HG02870 (cell line): ENCODE measurements at regions not wholly inside any gene's neighbourhood (a gene's known extent, or its start where the extent isn't known, plus 50 kb on each side); places are given as distances from the start of the nearest gene placed in this dataset.

Experiments
- ATAC-seq: cut with Tn5 transposase; IDR thresholded peaks from one replicate; pipeline ENCODE4 v1.9.1; 2021; ENCODE audit warnings: mild to moderate bottlenecking, moderate library complexity; ENCODE audit not compliant: unreplicated experiment

DNA sequence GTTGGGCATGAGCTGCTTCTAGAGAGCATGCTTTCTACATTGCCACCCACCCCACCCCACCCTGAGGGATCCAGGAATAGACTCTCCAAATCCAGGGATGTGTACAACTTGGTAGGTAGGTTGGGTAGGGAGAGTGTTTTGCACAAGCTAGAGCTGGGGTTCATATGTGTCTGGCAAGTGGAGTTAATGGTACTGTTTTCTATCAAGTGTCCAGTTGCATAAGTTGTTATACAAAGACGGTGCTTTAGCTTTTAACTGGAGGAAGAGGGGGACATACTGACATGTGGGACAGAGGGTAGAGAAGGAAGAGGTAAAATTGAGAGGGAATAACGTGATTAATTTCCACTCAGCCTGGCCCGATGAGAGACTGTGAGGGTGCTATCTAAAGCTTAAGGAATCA, 51.0 kb upstream of the TNC start:
- no peak for ATAC-seq

- ATAC-seq: no peak
Observed at GRCh38 chr9:115170358-115171073, 52.6 kb upstream of the TNC start.

DNA sequence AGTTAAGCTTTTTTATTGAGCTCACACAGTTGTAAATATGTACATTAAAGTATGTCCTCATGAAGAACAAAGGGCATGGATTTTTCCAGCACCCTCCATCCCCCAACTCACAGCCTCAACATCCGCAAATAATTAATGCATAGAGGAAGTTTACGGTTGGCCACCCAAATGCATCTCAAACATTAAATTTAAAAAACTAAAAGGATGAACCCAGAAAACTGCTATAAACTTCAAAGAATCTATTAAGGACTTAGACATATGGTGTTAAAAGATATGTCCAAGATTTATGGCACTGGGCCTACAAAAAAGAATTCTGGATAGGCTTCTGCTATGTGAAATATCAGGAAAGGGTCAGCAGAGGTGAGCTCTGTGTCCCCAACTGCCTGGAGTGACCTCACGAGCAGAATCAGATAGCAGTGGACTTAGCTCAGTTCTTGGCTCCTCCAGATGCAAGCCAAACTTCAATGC, 54.0 kb upstream of the TNC start:
- ATAC-seq: no peak

- no peak for ATAC-seq
Observed at GRCh38 chr9:115182264-115182663, 64.3 kb upstream of the TNC start.

DNA sequence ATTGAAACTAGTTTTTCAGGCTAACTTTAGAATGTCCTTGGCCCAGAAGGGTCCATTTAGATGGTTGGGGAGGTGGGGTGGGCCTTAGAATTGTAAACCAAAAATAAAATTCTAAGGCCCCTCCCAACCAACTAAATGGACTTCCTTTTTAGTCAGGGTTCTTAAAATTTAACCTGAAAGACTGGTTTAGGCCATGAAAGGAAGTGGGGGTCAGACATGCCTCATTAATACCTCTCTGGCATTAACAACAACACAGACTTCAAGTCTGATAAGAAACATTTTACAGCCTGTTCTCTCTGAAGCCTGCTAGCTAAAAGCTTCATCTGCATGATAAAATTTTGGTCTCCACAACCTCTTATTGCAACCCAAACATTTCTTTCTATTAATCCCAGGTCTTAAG, 65.5 kb upstream of the TNC start:
- no peak for ATAC-seq

- no peak for ATAC-seq
Observed at GRCh38 chr9:115189686-115190085, 71.7 kb upstream of the TNC start.

- ATAC-seq: peak; percentile 46
Observed at GRCh38 chr9:115191667-115192066, 73.7 kb upstream of the TNC start.

DNA sequence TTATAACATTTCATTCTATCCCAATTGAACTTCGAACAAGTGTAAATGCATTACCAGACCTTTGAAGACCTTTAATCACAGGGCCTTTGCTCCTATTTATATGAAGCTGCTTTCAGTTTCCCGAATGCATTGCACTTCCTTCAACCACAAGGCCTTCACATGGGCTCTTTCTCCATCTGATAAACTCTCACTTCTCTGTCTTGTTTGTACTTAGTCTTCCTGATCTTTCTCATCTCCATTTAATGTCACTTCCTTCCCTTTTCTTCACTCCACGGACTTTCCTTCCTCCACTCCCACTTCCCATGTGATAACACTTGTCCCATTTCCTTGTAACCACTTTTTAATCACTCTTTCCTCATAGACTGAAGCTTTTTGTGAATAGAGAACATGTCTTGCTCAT, 74.3 kb upstream of the TNC start:
- ATAC-seq: peak; percentile 35

GRCh38 chr9:115192835-115193525, 75.0 kb upstream of the TNC start:
- peak; percentile 68 for ATAC-seq

- ATAC-seq: no peak
Observed at GRCh38 chr9:115193777-115194176, 75.8 kb upstream of the TNC start.

DNA sequence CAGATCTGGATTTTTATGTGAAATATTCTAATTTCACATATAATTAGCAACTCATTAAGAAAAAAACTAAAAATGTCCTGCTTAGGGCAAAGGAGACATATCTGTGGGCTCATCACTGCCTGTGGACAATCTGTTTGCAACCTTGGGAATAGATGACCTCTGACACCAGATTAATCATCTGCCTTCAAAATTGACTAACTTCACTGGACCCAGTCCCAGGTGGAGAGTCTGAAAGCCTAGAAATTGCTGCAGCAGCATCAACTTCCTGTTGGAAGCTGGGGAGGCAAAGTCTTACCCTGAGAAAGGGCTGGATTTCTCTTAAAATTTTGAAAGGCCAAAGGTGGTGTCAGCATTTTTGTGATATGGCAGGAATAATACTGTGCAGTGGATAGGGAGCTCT, 76.3 kb upstream of the TNC start:
- ATAC-seq: no peak

GRCh38 chr9:115195912-115196311, 78.0 kb upstream of the TNC start:
- no peak for ATAC-seq

DNA sequence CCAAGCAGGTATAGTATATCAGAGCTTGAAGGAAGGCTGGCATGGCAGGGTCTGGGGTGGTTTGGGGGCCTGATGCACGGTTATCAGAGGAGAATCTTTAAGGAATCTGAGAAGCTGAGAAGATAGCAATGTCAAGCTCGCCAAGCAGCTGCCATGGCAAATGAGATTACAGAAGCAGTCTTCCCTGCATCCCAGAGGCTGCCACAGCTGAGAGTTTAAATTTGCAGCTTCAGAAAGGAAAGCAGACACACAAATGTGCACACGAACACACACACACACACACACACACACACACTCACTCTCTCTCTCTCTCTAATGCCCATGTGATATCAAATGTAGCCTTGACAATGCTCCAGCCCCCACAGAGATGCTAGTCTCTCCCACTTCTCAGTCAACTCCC, 79.0 kb upstream of the TNC start:
- ATAC-seq: no peak

- no peak for ATAC-seq
Observed at GRCh38 chr9:115198001-115198400, 80.0 kb upstream of the TNC start.

- ATAC-seq: no peak
Observed at GRCh38 chr9:115200711-115201505, 83.0 kb upstream of the TNC start.

- ATAC-seq: no peak
Observed at GRCh38 chr9:115202181-115202580, 84.2 kb upstream of the TNC start.

GRCh38 chr9:115202960-115203751, 85.2 kb upstream of the TNC start:
- no peak for ATAC-seq

DNA sequence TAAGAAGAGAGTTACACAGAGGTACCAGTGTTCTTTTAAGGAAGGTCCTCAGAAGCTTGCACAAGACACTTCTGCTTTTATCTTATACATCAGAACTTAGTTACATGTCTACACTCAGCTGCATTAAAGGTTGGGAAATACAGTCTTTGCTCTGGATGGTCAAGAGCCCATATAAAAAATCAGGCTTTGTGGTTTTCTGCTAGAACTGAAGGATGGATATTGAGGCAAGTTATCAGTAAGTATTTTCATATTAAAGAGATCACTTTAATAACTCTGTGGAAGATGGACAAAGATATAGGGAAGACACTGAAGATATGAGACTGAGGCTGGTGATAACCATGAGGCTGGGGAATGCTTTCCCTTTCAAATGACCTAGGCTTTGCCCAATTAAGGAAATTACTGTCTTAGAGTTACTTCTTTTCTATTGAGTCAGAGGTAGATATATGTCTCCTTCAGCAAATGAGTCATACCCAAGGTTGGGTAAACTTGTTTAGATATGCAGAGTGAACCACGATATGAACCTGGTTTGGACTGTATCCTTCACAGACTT, 87.0 kb upstream of the TNC start:
- ATAC-seq: peak; percentile 55

- peak; percentile 32 for ATAC-seq
Observed at GRCh38 chr9:115207003-115207836, 89.3 kb upstream of the TNC start.

GRCh38 chr9:115208501-115208900, 90.5 kb upstream of the TNC start:
- ATAC-seq: no peak
